Endodermal cell (in vitro differentiated cells): ENCODE measurements at regions not wholly inside any gene's neighbourhood (a gene's known extent, or its start where the extent isn't known, plus 50 kb on each side); places are given as distances from the start of the nearest gene placed in this dataset.

ENCODE experiments used
- DNase-seq: peaks from one replicate; pipeline ENCODE4 v3.0.0-alpha.2; 2017
- H3K27ac ChIP-seq: 2 replicates; pipeline ENCODE4 v1.5.1; 2013; ENCODE audit warnings: mild to moderate bottlenecking, low read depth, low read length, moderate library complexity
- H3K27me3 ChIP-seq: 2 replicates; pipeline ENCODE4 v1.6.1; 2013; ENCODE audit warnings: mild to moderate bottlenecking, low read length, moderate library complexity; ENCODE audit not compliant: insufficient read depth, control insufficient read depth, poor library complexity, severe bottlenecking
- H3K36me3 ChIP-seq: 2 replicates; pipeline ENCODE4 v1.7.0; 2013; ENCODE audit warnings: mild to moderate bottlenecking, low read length, moderate library complexity; ENCODE audit not compliant: control insufficient read depth, insufficient read depth
- H3K4me1 ChIP-seq: one replicate; pipeline ENCODE4 v1.7.0; 2013; ENCODE audit warnings: low read length; ENCODE audit not compliant: control insufficient read depth, insufficient read depth
- H3K4me3 ChIP-seq: 2 replicates; pipeline ENCODE4 v1.5.1; 2013; ENCODE audit warnings: mild to moderate bottlenecking, low read length, moderate library complexity
- H3K9ac ChIP-seq: 2 replicates; pipeline ENCODE4 v1.6.1; 2013; ENCODE audit warnings: mild to moderate bottlenecking, low read length, moderate library complexity; ENCODE audit not compliant: poor library complexity, severe bottlenecking; ENCODE audit errors: extremely low read depth
- H3K9me3 ChIP-seq: 2 replicates; pipeline ENCODE4 v1.6.1; 2013; ENCODE audit warnings: mild to moderate bottlenecking, low read length, moderate library complexity; ENCODE audit not compliant: control insufficient read depth
- H3K27ac Mint-ChIP-seq: 2 replicates; pipeline ENCODE4 v1.8.0; 2020; ENCODE audit warnings: mixed read lengths
- H3K27me3 Mint-ChIP-seq: 2 replicates; pipeline ENCODE4 v1.8.0; 2021; ENCODE audit warnings: mild to moderate bottlenecking, mixed read lengths; ENCODE audit not compliant: insufficient read depth
- H3K36me3 Mint-ChIP-seq: 2 replicates; pipeline ENCODE4 v1.8.0; 2020; ENCODE audit warnings: low read depth, mixed read lengths
- H3K4me1 Mint-ChIP-seq: 2 replicates; pipeline ENCODE4 v1.8.0; 2020; ENCODE audit warnings: mixed read lengths
- H3K4me3 Mint-ChIP-seq: 2 replicates; pipeline ENCODE4 v1.8.0; 2020; ENCODE audit warnings: mild to moderate bottlenecking, moderate library complexity, mixed read lengths
- H3K9me3 Mint-ChIP-seq: 2 replicates; pipeline ENCODE4 v1.8.0; 2020; ENCODE audit warnings: mild to moderate bottlenecking, mixed read lengths
- WGBS, 2 experiments: methylation state at CpG; one replicate each; pipeline versions ENCODE4 v1.1.5 to v1.1.7; 2013; ENCODE audit warnings: missing lambda C conversion rate in 2 of 2, mixed read lengths in 1 of 2; ENCODE audit not compliant: insufficient coverage in 1 of 2, insufficient read length in 1 of 2; 5-methylcytosine and 5-hydroxymethylcytosine counted together
- TF ChIP-seq, protein P1 (sequence below): fragments of 200-600 bp; sonication (generic); conservative IDR thresholded peaks from 2 replicates; pipeline ENCODE4 v1.5.0; 2021; ENCODE audit warnings: antibody characterized with exemption, mild to moderate bottlenecking

DNA sequence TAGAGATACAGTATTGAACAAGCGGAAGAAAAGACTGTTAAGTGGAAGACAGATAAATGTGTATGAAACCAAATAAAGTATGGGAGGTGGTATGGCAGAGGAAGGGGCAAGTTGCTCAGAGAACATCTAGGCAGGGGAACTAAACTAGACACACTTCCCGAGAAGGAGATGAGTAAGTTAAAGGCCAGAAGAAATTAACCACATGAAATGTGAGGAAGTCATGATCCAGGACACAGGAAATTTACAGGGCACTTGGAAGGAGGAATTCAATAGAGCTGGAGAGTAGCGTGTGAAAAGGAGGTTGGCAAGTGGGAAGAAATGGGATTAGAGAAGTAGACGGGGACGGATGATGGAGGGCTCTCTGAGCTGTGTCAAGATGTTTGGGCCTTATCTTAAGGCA is 208.8 kb downstream of the COG6 start:
- H3K36me3 Mint-ChIP-seq = no peaks in the 10 kb centered on the region
- peaks cover 9% of the 10 kb centered on the region for H3K4me1 Mint-ChIP-seq
- TF ChIP-seq, protein P1, sequence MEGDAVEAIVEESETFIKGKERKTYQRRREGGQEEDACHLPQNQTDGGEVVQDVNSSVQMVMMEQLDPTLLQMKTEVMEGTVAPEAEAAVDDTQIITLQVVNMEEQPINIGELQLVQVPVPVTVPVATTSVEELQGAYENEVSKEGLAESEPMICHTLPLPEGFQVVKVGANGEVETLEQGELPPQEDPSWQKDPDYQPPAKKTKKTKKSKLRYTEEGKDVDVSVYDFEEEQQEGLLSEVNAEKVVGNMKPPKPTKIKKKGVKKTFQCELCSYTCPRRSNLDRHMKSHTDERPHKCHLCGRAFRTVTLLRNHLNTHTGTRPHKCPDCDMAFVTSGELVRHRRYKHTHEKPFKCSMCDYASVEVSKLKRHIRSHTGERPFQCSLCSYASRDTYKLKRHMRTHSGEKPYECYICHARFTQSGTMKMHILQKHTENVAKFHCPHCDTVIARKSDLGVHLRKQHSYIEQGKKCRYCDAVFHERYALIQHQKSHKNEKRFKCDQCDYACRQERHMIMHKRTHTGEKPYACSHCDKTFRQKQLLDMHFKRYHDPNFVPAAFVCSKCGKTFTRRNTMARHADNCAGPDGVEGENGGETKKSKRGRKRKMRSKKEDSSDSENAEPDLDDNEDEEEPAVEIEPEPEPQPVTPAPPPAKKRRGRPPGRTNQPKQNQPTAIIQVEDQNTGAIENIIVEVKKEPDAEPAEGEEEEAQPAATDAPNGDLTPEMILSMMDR = no peak
- no peak overlapping the region for H3K4me3 Mint-ChIP-seq
- no peaks in the 10 kb centered on the region for H3K9me3 Mint-ChIP-seq
- Histone ChIP-seq H3K4me3 (no peak overlapping the region), H3K27me3 (no peaks in the 10 kb centered on the region), H3K9me3 (no peaks in the 10 kb centered on the region), H3K9ac (no peak overlapping the region), H3K36me3 (no peaks in the 10 kb centered on the region), H3K27ac (no peak overlapping the region), H3K4me1 (peaks cover 4% of the 10 kb centered on the region)
- peaks cover 2% of the 10 kb centered on the region for H3K27me3 Mint-ChIP-seq
- WGBS, 2 experiments = 93 to 100% methylated on average over 4 to 5 of the region's 5 CpGs
- H3K27ac Mint-ChIP-seq = no peak overlapping the region
- no peak for DNase-seq

DNA sequence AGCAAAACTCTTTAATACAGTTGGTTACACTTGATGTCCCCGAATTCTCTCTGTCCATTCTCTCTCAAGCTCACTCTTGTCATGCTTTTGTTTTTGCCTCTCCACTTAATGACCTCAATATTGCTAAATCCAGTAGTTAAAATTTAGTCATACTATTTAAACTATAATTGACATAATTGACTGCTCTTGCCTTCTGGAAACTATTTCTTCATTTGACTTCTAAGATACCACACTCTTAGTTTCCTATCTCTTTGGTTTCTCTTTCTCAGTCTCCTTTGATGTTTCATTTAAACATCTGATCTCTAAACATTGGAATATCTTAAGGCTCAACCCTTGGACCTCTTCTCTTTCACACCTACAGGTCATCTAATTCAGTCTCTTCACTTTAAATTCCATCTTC is 211.3 kb downstream of the COG6 start:
- peaks cover 13% of the 10 kb centered on the region for H3K4me1 Mint-ChIP-seq
- Histone ChIP-seq H3K27me3 (no peaks in the 10 kb centered on the region), H3K36me3 (no peaks in the 10 kb centered on the region), H3K27ac (no peak overlapping the region), H3K9me3 (no peaks in the 10 kb centered on the region), H3K4me1 (peaks cover 4% of the 10 kb centered on the region), H3K9ac (no peak overlapping the region), H3K4me3 (no peak overlapping the region)
- no peaks in the 10 kb centered on the region for H3K9me3 Mint-ChIP-seq
- no peaks in the 10 kb centered on the region for H3K27me3 Mint-ChIP-seq
- no peak for DNase-seq
- H3K36me3 Mint-ChIP-seq = no peaks in the 10 kb centered on the region
- no peak overlapping the region for H3K4me3 Mint-ChIP-seq
- H3K27ac Mint-ChIP-seq = no peak overlapping the region
- TF ChIP-seq, protein P1 = no peak
- WGBS, 2 experiments = 89 to 90% methylated on average over 1 of the region's 1 CpG

DNA sequence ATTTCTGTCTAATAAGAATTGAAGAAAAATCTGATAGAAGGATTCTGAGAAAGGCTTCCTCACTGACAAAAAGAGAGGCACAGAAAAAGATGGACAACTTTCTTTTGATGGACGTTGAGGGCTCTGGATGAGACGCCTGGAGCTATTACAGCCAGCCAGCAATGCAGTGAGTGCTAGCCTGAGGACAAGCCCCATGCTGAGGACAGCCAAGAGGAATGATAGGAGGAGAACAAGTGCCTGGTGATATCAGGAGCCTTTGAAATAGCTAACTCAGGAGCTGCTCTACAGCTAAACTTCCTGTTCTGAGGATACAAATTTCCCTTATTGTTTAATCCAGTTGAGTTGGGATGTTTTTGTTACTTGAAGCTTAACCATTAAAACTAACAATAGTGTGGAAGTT is 212.3 kb downstream of the COG6 start:
- Mint-ChIP-seq H3K4me1 (peaks cover 13% of the 10 kb centered on the region), H3K36me3 (no peaks in the 10 kb centered on the region), H3K4me3 (no peak overlapping the region), H3K27ac (no peak overlapping the region), H3K9me3 (no peaks in the 10 kb centered on the region), H3K27me3 (no peaks in the 10 kb centered on the region)
- Histone ChIP-seq H3K9ac (no peak overlapping the region), H3K9me3 (no peaks in the 10 kb centered on the region), H3K4me1 (peaks cover 4% of the 10 kb centered on the region), H3K27me3 (no peaks in the 10 kb centered on the region), H3K27ac (no peak overlapping the region), H3K4me3 (peak overlapping the region; percentile 6), H3K36me3 (no peaks in the 10 kb centered on the region)
- 82 to 88% methylated on average over 2 of the region's 2 CpGs for WGBS, 2 experiments
- no peak for DNase-seq
- TF ChIP-seq, protein P1 = no peak
